ENCODE measurements at regions not wholly inside any gene's neighbourhood (a gene's known extent, or its start where the extent isn't known, plus 50 kb on each side); places are given as distances from the start of the nearest gene placed in this dataset.

GRCh38 chr11:91872243-91872642 lies 352.4 kb upstream of the FAT3 start:
- no peak for TF ChIP-seq RAD21 (IDR thresholded peaks at IDR 0.05; ENCODE audit: low read length)
- no peak for TF ChIP-seq YY1 (IDR thresholded peaks at IDR 0.05; ENCODE audit: low read depth)
- TF ChIP-seq PBX3 (IDR thresholded peaks at IDR 0.05): no peak
- no peak for TF ChIP-seq CHD2 (IDR thresholded peaks at IDR 0.05; ENCODE audit: low read length, partially characterized antibody)
- TF ChIP-seq POLR2AphosphoS5 (IDR thresholded peaks at IDR 0.05; ENCODE audit: low read depth, low read length): no peak
- no peak for TF ChIP-seq EZH2phosphoT487 (IDR thresholded peaks at IDR 0.05; ENCODE audit: borderline replicate concordance, low read depth)
- no peak for TF ChIP-seq ZBTB33 (IDR thresholded peaks at IDR 0.05; ENCODE audit: borderline replicate concordance, low read depth)
- TF ChIP-seq CTCF (IDR thresholded peaks at IDR 0.05): no peak
- no peak for TF ChIP-seq IRF3 (IDR thresholded peaks at IDR 0.05; ENCODE audit: low read depth, low read length)
- TF ChIP-seq MXI1 (IDR thresholded peaks at IDR 0.05; ENCODE audit: low read depth, low read length): no peak
- no peak for TF ChIP-seq RFX5 (IDR thresholded peaks at IDR 0.05; ENCODE audit: low read length)
- TF ChIP-seq USF2 (IDR thresholded peaks at IDR 0.05; ENCODE audit: borderline replicate concordance, low read depth, low read length): no peak
- no peak for TF ChIP-seq TCF12 (IDR thresholded peaks at IDR 0.05)
- Histone ChIP-seq H3F3A (replicated peaks; ENCODE audit: insufficient read depth) (peaks cover 4% of the 10 kb centered on the region), H3K4me1 (ENCODE audit: control insufficient read depth in 1 of 2, insufficient read depth in 2 of 2, low read depth in 1 of 2, low read length in 1 of 2) (peaks cover 2 to 45% of the 10 kb centered on the region in 2 experiments; a peak in 3 of 4 replicates), H3K79me2 (ENCODE audit: insufficient read depth) (no peaks in the 10 kb centered on the region), H3K9me3 (no peaks in the 10 kb centered on the region), H3K4me2 (no peak overlapping the region), H3K27me3 (ENCODE audit: insufficient read depth) (no peaks in the 10 kb centered on the region), H3K4me3 (ENCODE audit: low read depth in 2 of 2, low read length in 1 of 2) (no peak overlapping the region), H3K9ac (no peak overlapping the region), H3K9me2 (no peaks in the 10 kb centered on the region), H4K20me1 (ENCODE audit: insufficient read depth) (no peaks in the 10 kb centered on the region), H3K27ac (ENCODE audit: low read depth in 2 of 2, low read length in 1 of 2) (peak overlapping the region in 1 of 2 experiments; percentile 38; a peak in 1 of 4 replicates), H2AFZ (ENCODE audit: low read depth) (0 out of 2 replicates have a peak overlapping the region, but pooled peaks have one; percentile 63), H3K36me3 (replicated peaks in 1 of 2; ENCODE audit: control insufficient read depth in 1 of 2, insufficient read depth in 2 of 2, low read length in 1 of 2) (no peaks in the 10 kb centered on the region)
- WGBS (ENCODE audit: low lambda C conversion rate): 84% methylated on average over 5 of the region's 5 CpGs
- POLR2A ChIA-PET: no interaction called here
- no peak for DNase-seq
- CTCF ChIA-PET: interaction anchor here (1.4 kb wide), 1 partner anchor 18 kb away, joined by 4 read pairs; no protein-coding TSS in a partner anchor

Data from SK-N-SH (cell line).